Activated naive CD4-positive, alpha-beta T cell treated with anti-CD3 and anti-CD28 coated beads, Interleukin-2, amount 10 ng/mL, durations not matched to agents 7 days and 5 days (primary cell): ENCODE measurements at regions not wholly inside any gene's neighbourhood (a gene's known extent, or its start where the extent isn't known, plus 50 kb on each side); places are given as distances from the start of the nearest gene placed in this dataset.
"Not testable (repeated sequence)": the region's sequence is repeated elsewhere in the genome, so short reads cannot be mapped to it uniquely, and the experiment has no call there.

Source experiments
- CTCF ChIA-PET: fragments of 350-600 bp; sonication (Branson Sonifier 250); formaldehyde crosslinking; loops from one replicate; lab custom pipeline; 2021; ENCODE audit warnings: antibody characterized with exemption; lab: Charles Lee
- DNase-seq: peaks from one replicate; pipeline ENCODE4 v3.0.0-alpha.2; 2020
- H3K27ac Mint-ChIP-seq: one replicate; pipeline ENCODE4 v1.8.0; 2021; ENCODE audit warnings: mild to moderate bottlenecking, moderate library complexity, mixed read lengths
- H3K27me3 Mint-ChIP-seq: one replicate; pipeline ENCODE4 v1.8.0; 2021; ENCODE audit warnings: mild to moderate bottlenecking, mixed read lengths
- H3K36me3 Mint-ChIP-seq: one replicate; pipeline ENCODE4 v1.8.0; 2021; ENCODE audit warnings: mixed read lengths
- H3K4me1 Mint-ChIP-seq: one replicate; pipeline ENCODE4 v1.8.0; 2021; ENCODE audit warnings: mixed read lengths
- H3K4me3 Mint-ChIP-seq: one replicate; pipeline ENCODE4 v1.8.0; 2021; ENCODE audit warnings: mild to moderate bottlenecking, moderate library complexity, mixed read lengths
- H3K9me3 Mint-ChIP-seq: one replicate; pipeline ENCODE4 v1.8.0; 2021; ENCODE audit warnings: mixed read lengths

DNA sequence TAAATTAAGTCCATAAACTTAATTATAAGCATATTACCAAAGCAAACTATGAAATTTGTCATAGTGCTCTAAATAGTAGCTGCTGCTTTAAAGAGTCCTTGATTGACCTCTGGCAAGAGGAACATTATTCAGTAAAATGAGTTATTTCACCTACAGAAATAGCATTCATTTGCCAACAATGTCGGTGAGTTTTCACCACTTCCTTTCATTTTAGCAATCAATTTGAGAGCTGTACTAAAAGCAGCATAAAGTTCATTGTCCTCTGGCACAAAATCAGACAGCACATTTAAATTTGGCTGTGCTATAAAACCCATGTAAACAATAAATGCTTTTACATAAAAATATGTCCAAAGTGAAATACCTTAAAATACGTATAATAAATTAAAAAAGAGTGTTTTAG lies 1515.7 kb downstream of the SI start:
- Mint-ChIP-seq H3K9me3 (peaks cover 4% of the 10 kb centered on the region), H3K36me3 (no peaks in the 10 kb centered on the region), H3K27me3 (no peaks in the 10 kb centered on the region), H3K27ac (no peak overlapping the region), H3K4me3 (no peak overlapping the region), H3K4me1 (no peaks in the 10 kb centered on the region)
- CTCF ChIA-PET: no interaction called here
- DNase-seq: no peak

DNA sequence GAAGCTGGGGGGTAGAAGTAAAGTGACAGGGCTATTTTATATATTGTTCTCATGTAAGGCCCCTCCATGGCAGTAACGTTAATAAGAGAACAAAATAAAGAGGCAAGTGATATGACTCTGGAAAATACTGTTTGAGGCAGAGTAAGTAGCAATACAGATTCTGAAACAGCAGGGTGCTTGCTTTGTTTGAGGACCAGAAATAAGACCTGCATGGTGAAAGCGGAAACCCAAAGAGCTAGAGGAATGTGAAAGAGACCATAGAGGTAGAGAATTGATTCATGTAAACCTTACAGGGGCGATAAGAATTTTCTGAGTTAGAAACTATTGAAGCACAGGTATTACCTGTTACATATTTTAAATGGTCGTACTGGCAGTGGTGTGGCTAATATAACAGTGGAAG lies 1517.1 kb downstream of the SI start:
- DNase-seq: no peak
- no peak overlapping the region for H3K4me3 Mint-ChIP-seq
- no peaks in the 10 kb centered on the region for H3K4me1 Mint-ChIP-seq
- peaks cover 4% of the 10 kb centered on the region for H3K9me3 Mint-ChIP-seq
- H3K36me3 Mint-ChIP-seq: no peaks in the 10 kb centered on the region
- no peak overlapping the region for H3K27ac Mint-ChIP-seq
- H3K27me3 Mint-ChIP-seq: no peaks in the 10 kb centered on the region
- CTCF ChIA-PET: no interaction called here

DNA sequence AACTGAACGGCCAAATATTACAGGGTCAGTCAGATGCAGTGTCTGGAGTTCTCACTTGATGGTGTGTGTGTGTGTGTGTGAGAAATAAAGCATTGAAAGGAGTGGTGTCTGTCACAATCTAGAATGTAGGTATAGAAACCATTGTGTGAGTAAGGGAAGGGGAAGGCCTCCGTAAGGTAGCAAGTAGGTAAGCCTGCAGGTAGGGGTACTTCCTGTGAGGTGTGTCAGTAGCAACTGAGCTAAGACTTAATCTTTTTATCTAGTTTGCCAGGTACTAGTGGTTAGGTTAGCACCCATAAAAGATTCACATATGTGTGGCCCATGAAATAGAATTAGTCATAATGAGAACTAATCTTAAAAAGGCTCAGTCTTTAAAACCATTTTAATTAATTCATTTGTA lies 1517.8 kb downstream of the SI start:
- DNase-seq: no peak
- CTCF ChIA-PET: no interaction called here
- H3K4me1 Mint-ChIP-seq: no peaks in the 10 kb centered on the region
- H3K36me3 Mint-ChIP-seq: no peaks in the 10 kb centered on the region
- no peaks in the 10 kb centered on the region for H3K27me3 Mint-ChIP-seq
- H3K27ac Mint-ChIP-seq: no peak overlapping the region
- H3K4me3 Mint-ChIP-seq: no peak overlapping the region
- H3K9me3 Mint-ChIP-seq: peaks cover 4% of the 10 kb centered on the region

DNA sequence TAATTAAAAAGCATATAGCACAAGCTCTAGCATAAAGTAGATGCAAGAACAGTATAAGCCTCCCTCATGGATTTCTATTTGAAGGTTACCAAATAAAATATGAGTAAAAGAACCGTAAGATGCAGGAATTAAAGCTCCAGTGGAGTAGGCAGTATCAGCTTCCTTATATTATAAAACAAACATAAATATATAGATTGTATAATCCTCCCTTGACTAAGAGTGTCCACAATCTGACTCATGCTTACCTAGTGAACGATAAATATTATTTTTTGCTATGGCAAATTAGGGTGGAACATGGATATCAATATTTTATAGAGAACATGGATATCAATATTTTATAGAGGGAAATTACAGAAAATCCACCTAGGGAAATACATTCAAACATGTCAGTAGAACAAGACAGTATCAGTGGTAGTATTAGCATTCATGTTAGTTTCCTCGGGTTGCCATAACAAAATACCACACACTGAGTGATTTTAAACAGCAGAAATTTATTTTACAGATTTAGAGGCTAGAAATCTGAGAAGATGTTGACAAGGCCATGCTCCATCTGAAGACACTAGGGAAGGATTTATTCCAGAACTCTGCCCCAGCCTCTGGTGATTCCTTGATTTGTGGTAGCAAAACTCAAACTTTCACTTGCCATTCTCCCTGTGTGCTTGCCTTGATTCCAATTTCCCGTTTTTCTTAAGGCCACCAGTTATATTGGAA lies 1521.3 kb downstream of the SI start:
- DNase-seq: no peak
- Mint-ChIP-seq H3K9me3 (peaks cover 4% of the 10 kb centered on the region), H3K27me3 (no peaks in the 10 kb centered on the region), H3K4me1 (no peaks in the 10 kb centered on the region), H3K36me3 (no peaks in the 10 kb centered on the region), H3K27ac (no peak overlapping the region), H3K4me3 (no peak overlapping the region)
- CTCF ChIA-PET: no interaction called here

DNA sequence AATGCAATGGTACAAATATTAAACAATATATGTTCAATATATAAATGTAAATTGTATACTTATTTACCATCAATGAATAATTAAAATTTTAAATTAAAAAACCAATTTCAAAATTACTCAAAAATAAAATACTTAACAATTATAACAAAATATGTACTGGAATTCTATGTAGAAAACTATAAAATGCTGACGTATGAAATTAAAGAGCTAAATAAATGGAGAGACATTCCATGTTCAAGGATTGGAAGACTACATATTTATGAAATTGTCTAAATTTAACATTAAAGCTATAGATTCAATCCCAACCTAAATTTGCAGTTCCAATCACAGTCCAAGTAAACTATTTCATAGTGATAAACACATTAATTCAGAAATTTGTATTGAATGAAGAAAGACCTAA lies 1522.4 kb downstream of the SI start:
- Mint-ChIP-seq H3K27me3 (no peaks in the 10 kb centered on the region), H3K36me3 (no peaks in the 10 kb centered on the region), H3K4me3 (no peak overlapping the region), H3K4me1 (no peaks in the 10 kb centered on the region), H3K9me3 (peaks cover 4% of the 10 kb centered on the region), H3K27ac (no peak overlapping the region)
- CTCF ChIA-PET: no interaction called here
- DNase-seq: no peak

DNA sequence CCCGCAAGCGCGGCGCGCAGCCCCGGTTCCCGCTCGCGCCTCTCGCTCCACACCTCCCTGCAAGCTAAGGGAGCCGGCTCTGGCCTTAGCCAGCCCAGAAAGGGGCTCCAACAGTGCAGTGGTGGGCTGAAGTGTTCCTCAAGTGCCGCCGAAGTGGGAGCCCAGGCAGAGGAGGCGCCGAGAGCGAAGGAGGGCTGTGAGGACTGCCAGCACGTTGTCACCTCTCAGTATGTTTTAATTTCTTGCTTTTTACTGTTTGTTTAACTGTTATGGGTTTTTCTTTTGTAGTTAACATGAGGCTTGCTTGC lies 1525.7 kb downstream of the SI start:
- DNase-seq: no peak
- Mint-ChIP-seq H3K9me3 (peaks cover 4% of the 10 kb centered on the region), H3K4me1 (no peaks in the 10 kb centered on the region), H3K4me3 (no peak overlapping the region), H3K36me3 (no peaks in the 10 kb centered on the region), H3K27me3 (no peaks in the 10 kb centered on the region), H3K27ac (no peak overlapping the region)
- CTCF ChIA-PET: no interaction called here

DNA sequence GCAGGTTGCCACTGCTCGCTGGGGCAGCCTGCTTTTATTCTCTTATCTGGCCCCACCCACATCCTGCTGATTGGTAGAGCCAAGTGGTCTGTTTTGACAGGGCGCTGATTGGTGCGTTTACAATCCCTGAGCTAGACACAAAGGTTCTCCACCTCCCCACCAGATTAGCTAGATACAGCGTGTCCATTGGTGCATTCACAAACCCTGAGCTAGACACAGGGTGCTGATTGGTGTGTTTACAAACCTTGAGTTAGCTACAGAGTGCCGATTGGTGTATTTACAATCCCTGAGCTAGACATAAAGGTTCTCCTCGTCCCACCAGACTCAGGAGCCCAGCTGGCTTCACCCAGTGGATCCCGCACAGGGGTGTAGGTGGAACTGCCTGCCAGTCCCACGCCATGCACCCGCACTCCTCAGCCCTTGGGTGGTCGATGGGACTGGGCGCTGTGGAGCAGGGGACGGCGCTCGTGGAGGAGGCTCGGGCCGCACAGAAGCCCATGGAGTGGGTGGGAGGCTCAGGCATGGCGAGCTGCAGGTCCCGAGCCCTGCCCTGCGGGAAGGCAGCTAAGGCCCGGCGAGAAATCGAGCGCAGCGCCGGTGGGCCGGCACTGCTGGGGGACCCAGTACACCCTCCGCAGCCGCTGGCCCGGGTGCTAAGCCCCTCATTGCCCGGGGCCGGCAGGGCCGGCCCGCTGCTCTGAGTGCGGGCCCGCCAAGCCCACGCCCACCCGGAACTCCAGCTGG lies 1526.2 kb downstream of the SI start:
- H3K27ac Mint-ChIP-seq, H3K9me3 Mint-ChIP-seq, DNase-seq, H3K4me3 Mint-ChIP-seq, CTCF ChIA-PET, H3K36me3 Mint-ChIP-seq, H3K4me1 Mint-ChIP-seq, H3K27me3 Mint-ChIP-seq: not testable (repeated sequence)

DNA sequence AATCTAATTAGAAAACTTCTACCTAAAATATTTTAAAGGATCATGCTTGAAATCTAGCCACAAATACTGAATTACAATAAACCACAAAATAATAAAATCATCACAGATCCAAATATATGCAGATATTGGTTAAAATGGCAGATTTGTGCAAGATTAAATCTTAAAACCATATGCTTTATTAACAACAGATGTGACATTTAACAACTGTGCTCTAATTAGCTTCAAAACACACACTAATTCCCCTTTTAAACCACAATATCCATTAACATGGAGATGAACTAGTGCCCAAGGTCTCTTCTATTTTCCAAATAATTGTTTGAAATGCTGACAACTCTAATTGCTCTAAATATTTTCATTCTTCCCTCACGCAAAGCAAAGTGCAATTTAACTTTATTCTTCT lies 1530.3 kb downstream of the SI start:
- Mint-ChIP-seq H3K9me3 (peaks cover 4% of the 10 kb centered on the region), H3K36me3 (no peaks in the 10 kb centered on the region), H3K4me3 (no peak overlapping the region), H3K27me3 (no peaks in the 10 kb centered on the region), H3K27ac (no peak overlapping the region), H3K4me1 (no peaks in the 10 kb centered on the region)
- DNase-seq: no peak
- CTCF ChIA-PET: no interaction called here

DNA sequence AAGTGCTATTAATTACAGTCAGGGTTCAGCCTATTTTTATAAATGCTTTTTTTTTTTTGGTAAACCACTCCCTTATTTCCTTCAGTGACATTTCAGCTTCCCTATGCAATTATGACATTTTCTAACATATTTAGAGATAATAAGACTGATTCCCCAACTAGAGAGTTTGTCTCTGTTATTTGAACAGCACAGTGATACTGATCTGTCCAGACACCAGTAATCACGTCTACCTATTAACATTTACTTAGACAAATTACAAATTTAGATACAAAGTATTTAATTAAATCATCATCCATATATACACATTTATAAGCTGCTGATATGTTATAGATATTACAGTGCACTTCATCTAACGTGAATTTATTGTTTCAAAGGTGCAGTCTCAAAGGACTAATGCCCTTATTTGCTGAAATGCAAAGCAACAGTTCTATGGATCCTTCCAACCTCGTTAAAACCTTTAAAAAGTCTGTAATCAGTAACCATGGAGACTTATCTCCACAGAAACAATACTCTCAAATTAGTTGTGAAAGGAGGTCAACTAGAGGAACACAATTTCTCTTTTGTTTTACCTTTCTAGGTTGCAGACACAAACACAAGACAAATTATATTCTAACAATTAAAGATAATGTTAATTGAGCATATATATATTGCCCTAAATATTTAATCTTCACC lies 1531.1 kb downstream of the SI start:
- H3K4me1 Mint-ChIP-seq: no peaks in the 10 kb centered on the region
- DNase-seq: no peak
- peaks cover 4% of the 10 kb centered on the region for H3K9me3 Mint-ChIP-seq
- CTCF ChIA-PET: no interaction called here
- no peaks in the 10 kb centered on the region for H3K27me3 Mint-ChIP-seq
- no peak overlapping the region for H3K4me3 Mint-ChIP-seq
- H3K36me3 Mint-ChIP-seq: no peaks in the 10 kb centered on the region
- H3K27ac Mint-ChIP-seq: no peak overlapping the region

DNA sequence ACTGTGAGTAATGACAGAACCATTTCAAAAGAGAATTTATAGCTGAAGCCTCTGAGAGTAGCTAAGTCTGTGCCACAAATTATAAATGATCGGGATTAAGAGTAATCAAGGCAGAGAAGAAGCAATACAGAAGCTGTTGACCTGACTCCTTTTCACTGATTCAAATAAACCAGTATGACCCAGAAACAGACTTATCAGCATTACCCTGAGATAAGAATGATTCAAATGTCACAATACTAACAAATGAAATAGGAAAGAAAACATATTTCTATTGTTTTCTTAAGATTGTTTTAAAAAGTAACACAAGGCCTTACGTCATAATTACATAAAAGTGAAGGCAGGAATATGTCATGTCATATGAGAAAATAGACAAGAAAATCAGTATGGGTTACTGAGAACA lies 1534.6 kb downstream of the SI start:
- H3K4me3 Mint-ChIP-seq: no peak overlapping the region
- H3K36me3 Mint-ChIP-seq: no peaks in the 10 kb centered on the region
- no peaks in the 10 kb centered on the region for H3K4me1 Mint-ChIP-seq
- no peak for DNase-seq
- no peak overlapping the region for H3K27ac Mint-ChIP-seq
- H3K27me3 Mint-ChIP-seq: no peaks in the 10 kb centered on the region
- CTCF ChIA-PET: no interaction called here
- peaks cover 1% of the 10 kb centered on the region for H3K9me3 Mint-ChIP-seq

DNA sequence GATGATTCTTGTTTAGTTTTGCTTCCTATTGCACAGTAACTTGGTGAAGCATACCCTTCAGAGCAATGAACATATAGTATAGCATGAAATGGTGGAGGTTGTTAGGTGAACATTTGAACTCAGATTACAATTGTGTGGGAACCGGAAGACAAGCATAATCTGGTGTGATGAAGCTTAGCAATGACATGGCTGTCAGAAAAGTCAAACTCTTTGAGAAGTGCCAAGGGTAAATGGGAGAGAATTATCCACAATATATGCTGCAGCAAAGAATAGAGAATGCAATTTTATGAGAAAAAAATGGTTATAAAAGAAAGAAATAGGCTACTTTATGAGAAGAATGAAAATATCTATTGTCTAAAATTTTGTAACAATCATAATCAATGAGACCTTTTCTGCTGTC lies 1536.7 kb downstream of the SI start:
- CTCF ChIA-PET: no interaction called here
- H3K27me3 Mint-ChIP-seq: no peaks in the 10 kb centered on the region
- DNase-seq: no peak
- no peak overlapping the region for H3K27ac Mint-ChIP-seq
- H3K9me3 Mint-ChIP-seq: peaks cover 4% of the 10 kb centered on the region
- no peak overlapping the region for H3K4me3 Mint-ChIP-seq
- H3K4me1 Mint-ChIP-seq: no peaks in the 10 kb centered on the region
- H3K36me3 Mint-ChIP-seq: no peaks in the 10 kb centered on the region

DNA sequence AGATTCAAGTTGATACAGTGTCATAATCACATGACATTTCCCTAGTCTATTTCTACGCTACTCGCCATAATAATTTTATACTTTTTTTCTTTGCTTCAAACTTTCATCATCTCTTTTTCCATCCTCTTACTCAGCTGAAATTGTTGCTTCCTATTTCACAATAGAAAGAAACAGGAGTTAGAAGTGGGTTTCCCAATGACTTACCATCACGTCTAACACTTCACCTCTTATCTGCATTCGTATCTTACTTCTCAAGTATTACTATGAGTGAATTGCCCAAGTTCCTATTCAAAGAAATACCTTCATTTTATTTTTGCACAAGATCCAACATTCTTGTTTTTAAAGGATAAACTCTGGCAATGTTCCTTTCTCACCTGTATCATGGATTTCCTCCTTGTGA lies 1539.9 kb downstream of the SI start:
- Mint-ChIP-seq H3K36me3 (no peaks in the 10 kb centered on the region), H3K27ac (no peak overlapping the region), H3K27me3 (no peaks in the 10 kb centered on the region), H3K9me3 (peaks cover 4% of the 10 kb centered on the region), H3K4me3 (no peak overlapping the region), H3K4me1 (no peaks in the 10 kb centered on the region)
- no peak for DNase-seq
- CTCF ChIA-PET: no interaction called here

DNA sequence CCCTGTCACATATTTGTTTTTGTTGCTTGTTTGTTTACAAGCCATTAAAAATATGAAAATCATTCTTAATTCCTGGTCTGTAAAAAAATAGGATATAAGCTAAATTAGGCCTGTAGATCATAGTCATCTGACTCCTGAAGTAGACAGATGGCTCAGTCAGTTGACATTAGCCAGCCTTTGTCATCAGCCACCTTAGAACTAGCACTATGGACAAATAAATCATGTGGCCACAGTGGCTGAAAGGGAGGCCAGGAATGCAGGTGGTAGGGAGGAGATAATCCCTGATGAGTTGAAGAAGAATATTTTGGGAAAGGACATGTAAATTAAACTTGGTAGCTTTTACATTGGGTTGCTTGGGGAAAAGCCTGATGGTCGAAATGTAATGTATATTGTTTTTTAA lies 1544.9 kb downstream of the SI start:
- Mint-ChIP-seq H3K36me3 (no peaks in the 10 kb centered on the region), H3K27ac (no peak overlapping the region), H3K4me3 (no peak overlapping the region), H3K4me1 (no peaks in the 10 kb centered on the region), H3K27me3 (no peaks in the 10 kb centered on the region), H3K9me3 (peaks cover 5% of the 10 kb centered on the region)
- no peak for DNase-seq
- CTCF ChIA-PET: no interaction called here

DNA sequence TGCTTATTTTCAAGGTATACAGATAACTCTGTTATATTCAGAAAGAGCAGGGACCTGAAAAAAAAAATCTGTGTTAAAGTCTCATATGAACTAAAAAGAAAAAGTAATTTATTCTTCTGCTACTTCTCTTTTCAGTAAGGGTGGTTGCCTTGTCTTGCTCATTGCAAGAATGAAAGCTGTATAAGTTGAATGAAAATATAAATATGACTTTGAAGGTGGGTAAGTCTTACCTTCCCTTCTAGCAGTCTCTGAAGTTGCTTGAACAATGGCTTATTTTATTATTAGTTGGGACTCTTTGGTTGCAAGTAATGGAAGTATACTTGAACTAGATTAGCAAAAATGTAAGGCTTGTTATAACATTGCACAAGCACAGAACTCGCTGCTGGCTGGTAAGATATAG lies 1554.9 kb downstream of the SI start:
- no peaks in the 10 kb centered on the region for H3K27me3 Mint-ChIP-seq
- CTCF ChIA-PET: no interaction called here
- no peak overlapping the region for H3K27ac Mint-ChIP-seq
- no peak overlapping the region for H3K4me3 Mint-ChIP-seq
- H3K36me3 Mint-ChIP-seq: no peaks in the 10 kb centered on the region
- peaks cover 4% of the 10 kb centered on the region for H3K9me3 Mint-ChIP-seq
- H3K4me1 Mint-ChIP-seq: no peaks in the 10 kb centered on the region
- DNase-seq: no peak

DNA sequence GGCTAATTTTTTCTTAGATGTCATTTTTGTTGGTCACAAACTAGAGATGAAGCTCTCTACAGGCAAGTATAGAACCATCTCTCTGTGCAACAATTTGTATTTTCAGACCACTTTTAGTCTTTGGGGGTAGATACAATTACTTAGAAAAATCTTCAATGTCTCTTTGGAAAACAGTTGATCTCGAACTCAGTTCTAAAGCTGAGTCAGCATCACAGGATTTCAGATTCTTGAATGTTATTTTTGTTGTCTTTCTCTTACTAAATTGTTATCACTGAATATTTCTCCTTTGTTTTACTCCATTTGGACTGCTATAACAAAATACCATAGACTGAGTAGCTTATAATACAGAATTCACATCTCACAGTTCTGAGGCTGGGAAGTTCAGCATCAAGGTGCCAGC lies 1557.0 kb downstream of the SI start:
- CTCF ChIA-PET: no interaction called here
- H3K4me3 Mint-ChIP-seq: no peak overlapping the region
- H3K27ac Mint-ChIP-seq: no peak overlapping the region
- H3K27me3 Mint-ChIP-seq: no peaks in the 10 kb centered on the region
- no peak for DNase-seq
- H3K36me3 Mint-ChIP-seq: no peaks in the 10 kb centered on the region
- H3K4me1 Mint-ChIP-seq: no peaks in the 10 kb centered on the region
- H3K9me3 Mint-ChIP-seq: peaks cover 4% of the 10 kb centered on the region
